GM21390 (cell line): ENCODE measurements at regions not wholly inside any gene's neighbourhood (a gene's known extent, or its start where the extent isn't known, plus 50 kb on each side); places are given as distances from the start of the nearest gene placed in this dataset.

Experiments used
- ATAC-seq: cut with Tn5 transposase; IDR thresholded peaks from one replicate; pipeline ENCODE4 v1.9.1; 2021; ENCODE audit not compliant: unreplicated experiment

DNA sequence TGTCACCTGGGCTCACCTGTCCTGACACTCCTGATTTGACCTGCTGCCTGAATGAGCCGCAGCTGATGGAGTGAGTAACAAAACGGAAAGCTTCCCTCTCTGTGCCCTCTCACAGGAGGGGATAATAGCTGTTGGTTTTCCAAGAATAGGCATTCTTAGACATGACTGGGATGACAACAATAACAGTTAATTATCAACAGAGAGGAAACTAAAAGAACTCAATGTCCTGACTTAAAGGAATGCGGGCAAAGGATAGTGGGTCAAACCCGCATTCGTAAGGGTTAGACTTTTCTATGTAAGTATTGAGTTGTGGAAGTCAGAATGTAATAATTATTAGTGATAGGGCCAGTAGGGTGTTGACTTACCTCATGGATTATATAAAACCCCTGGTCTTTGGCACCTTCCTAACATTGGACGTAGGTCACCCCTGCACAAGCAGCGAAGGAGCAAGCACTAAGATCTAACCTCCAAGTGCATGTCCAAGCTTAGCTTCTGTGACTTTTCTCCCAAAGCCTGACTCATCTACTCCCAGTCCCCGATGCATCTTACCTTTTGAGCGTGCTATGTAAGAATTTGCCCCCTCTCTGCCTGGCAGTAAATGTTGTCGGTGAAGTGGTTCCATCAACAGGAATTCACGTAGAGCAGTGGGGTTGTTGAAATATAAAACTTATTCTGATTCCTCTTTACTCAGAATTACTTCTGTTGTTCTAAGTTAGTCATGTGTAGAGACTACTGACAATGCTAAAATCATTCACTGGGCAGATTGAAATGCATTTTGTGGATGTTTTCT, 442.3 kb downstream of the FGF9 start:
- ATAC-seq: no peak

GRCh38 chr13:22114630-22115311, 443.9 kb downstream of the FGF9 start:
- ATAC-seq: peak; percentile 90

DNA sequence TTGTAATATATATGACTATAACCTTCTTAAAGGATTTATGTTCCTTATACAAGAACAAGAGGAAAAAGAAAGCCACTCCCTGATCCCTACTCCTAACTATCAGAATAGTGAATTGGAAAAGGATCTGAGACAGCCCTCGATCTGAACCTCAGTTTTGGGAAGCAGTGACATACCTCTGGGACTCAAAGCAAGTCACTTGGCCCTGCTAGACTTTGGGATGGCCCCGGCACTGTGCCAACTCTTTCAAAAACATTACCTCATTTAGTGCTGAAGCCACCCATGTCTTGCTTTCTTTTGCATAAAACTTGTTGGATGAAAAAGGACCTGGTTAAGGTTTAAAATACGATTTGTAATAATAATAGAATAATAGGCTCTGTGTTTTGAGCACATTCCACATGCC, 447.3 kb downstream of the FGF9 start:
- ATAC-seq: no peak

- no peak for ATAC-seq
Measured at GRCh38 chr13:22120646-22121045, 449.8 kb downstream of the FGF9 start.

- no peak for ATAC-seq
Measured at GRCh38 chr13:22121146-22121739, 450.4 kb downstream of the FGF9 start.

DNA sequence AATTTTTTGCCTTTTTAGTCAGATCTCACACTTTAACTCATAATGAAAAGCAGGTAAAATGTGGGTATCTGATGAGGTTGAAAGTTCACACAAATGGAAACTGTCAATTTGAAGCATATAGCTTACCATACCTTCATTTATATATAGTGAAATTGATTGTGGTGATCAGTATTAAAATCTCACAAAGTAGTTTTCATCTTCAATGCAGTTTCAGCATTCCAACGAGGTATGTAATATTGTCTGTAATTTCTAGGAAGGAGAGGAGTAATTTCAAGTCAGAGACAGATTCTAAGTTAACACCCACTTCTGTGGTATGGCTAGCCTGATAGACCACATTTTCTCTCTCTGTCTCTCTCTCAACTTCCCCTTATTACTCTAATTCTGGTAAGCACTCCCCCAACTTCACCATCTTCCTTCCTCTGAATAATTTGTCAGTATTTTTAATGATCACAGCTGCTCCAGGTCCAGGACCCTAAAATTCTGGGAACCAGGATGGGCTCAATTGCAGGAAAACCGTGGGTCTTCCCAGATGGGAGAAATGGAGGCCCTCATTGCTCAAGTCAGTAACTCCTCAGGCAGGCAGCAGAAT, 455.7 kb downstream of the FGF9 start:
- ATAC-seq: peak; percentile 100

- ATAC-seq: no peak
Measured at GRCh38 chr13:22127277-22128164, 456.6 kb downstream of the FGF9 start.

DNA sequence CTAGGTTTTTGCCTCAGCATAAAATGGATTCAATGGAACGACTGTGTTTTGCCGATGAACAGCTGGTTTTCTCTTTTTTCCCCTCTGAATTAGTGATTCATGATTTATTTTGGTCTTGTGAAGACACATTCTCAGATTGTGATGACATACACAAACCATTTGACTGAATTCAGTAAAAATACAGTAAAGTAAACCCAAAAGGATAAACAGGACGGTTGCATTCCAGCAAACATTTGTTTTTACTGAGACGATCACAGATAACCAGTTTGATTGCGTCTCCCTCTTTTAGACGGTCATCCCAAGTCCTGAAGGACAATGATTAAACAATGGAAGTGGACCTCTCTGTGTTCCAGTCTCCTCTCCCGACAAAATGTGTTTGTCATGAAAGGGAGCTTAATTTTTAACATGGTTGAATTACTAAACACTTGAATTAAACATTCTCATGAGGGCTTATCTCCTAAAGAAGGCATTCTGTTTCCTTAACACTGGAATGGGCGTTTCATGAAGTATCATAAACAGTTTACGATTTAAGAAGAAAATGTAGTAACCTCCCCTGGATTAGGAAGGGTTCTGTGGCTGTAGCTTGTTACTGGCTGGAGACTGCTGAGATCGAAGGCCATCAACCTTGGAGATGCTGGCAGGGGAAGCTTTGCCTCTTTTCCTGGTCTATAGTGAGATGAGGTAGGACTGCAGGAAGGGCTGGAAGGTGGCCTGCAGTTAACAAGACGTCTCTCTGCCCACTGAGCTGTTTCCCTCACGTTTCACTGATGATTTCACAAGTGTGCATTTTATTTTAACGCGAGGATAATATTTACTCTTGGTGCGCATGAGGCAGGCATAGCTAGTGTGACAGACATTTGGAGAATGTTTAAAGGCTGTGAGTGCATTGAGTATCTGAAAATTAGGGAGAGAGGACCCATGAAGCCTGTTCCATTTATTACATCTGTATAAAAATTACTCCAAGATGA, 457.9 kb downstream of the FGF9 start:
- no peak for ATAC-seq

DNA sequence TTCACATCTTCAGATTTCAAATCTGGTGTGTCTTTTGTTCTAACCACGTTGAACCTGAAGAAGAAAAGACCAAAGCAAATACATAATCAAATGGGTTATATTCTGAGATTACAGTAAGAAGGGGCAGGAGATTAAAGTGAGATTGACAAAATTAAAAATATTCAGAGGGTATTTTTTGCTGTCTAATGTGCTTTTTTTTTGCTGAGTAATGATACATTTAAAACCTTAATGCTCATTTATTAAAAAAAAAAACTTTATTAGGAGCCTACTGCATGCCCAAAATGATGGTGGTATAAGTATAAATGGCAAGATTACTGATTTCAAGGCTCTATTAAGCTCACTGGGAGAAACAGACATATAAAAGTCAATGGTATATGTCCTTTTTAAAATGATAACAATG, 459.4 kb downstream of the FGF9 start:
- ATAC-seq: no peak

- no peak for ATAC-seq
Measured at GRCh38 chr13:22134261-22134660, 463.4 kb downstream of the FGF9 start.

DNA sequence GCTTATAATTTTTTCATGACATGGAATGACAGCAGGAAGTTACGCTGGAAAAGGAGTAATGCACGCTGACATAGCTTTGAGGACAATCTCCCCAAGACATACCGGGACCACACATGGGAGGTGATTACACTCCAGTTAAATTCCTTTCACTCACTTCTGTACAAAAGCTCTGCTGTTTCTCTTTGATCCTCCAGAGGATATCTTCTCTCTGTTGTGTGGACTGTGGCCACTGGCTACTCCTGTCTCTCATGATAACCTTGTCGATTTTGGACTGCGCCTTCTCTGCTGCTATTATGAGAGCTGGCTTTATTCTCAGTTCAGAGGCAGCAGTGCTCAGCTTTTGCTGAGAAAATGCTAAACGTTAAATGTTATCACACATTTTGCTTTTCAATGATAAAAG, 464.6 kb downstream of the FGF9 start:
- no peak for ATAC-seq

DNA sequence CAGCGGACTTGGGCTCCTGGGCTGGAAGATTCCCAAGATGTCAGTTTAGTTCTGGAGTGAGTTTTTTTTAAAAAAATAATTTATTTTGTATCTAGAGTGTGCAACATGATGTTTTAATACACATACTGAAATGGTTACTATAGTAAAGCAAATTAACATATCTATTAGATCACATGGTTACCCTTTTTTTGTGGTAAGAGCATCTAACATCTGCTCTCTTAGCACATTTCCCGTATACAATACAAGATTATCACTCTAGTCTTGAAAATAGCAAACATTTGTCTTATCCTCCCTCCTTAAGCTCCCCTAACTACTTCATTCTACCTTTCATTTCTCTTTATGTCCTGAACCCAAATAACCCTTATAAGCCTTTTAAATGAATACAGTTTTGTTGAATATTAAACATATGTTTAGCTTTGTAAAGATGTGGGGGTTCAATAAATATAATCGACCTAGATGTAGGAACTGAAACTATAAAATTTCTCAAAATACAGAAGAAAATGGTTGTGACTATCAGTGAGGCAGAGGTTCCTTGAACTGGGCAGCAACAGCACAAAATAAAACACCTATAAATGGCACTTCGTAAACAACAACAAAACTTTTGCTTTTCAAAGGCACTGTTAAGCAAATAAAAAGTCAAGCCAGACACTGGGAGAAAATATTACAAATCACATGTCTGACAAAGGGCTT, 466.6 kb downstream of the FGF9 start:
- no peak for ATAC-seq

GRCh38 chr13:22138947-22139346, 468.1 kb downstream of the FGF9 start:
- ATAC-seq: no peak

DNA sequence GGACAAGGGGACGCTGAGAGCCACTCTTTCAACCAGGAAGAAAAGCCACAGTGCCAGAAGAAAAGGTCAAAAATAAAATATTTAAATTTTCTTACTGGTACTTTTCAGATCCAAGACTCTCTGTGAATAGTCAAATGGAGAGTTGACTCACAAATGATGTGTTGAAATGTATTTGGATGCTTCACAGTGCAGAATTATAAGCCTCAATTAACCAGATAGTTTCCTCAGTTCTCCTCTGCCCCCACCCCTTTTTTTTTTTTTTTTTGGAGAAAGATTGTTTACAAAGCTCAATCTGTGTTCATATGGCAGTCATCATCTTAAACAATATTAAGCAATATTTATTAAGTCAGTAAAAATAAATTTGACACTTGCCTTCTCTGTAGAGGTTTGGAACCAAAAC, 470.8 kb downstream of the FGF9 start:
- no peak for ATAC-seq

DNA sequence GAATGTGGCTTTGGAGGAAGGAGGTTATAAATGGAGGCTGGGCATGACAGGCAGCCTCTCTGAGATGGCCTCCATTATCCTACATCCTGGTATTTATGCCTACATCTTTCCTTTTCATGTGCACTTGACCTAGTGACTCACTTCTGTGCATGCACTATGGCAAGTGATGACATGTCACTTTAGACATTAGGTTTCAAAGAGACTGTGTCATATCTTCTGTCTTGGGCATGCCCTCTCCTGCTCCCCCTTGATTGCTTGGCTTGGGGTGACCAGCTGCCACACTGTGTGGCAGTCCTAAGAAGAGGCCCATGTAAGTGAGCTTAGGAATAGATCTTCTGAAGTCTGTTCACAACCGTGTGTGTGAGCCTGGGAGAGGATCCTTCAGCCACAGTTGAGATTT, 472.8 kb downstream of the FGF9 start:
- no peak for ATAC-seq

DNA sequence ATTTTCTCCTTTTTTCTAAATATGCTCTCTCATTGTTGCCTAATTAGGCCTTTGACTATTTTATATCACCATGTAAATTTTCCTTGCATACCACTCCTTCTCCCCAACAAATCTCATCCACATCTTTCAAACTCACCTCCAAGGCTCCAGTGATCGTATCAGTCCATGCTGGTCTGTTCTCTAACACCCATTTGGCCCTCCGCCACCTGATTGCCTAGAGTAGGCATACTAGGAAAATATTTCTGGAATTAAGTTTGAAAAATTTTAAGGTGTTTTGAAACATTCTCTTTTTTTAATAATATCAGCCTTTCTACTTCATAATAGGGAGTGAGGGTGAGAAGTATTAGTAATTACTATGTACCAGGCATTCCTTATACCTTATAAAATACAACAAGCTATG, 473.9 kb downstream of the FGF9 start:
- no peak for ATAC-seq

DNA sequence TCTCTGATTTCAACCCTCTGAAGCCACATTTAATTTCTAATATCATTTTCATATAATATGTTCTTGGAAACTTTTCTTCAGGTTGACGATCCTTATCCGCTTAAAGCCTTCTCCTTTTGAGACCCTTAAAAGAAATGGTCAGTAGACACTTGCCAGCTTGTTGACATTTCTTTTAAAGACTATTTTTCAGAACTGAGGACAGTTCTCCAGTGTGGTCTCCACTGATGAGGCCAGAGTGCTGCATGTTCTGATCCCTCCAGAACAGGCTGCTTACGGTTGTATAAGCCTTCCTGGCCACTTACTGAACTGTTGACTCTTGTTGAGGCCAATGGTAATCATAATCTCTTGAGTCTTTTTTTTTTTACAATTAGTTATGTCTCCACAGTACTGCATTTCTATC, 477.3 kb downstream of the FGF9 start:
- ATAC-seq: no peak

GRCh38 chr13:22152751-22153150, 481.9 kb downstream of the FGF9 start:
- ATAC-seq: no peak

- ATAC-seq: no peak
Measured at GRCh38 chr13:22154041-22154440, 483.2 kb downstream of the FGF9 start.
